SK-N-SH treated with all-trans-retinoic acid at 6 μM for 48 hours (cell line): ENCODE measurements at regions not wholly inside any gene's neighbourhood (a gene's known extent, or its start where the extent isn't known, plus 50 kb on each side); places are given as distances from the start of the nearest gene placed in this dataset.

Source experiments
- ATAC-seq: fragments of 200-7000 bp; cut with Tn5 transposase; 3 replicates; pipeline ENCODE4 v1.9.1; 2020; ENCODE audit warnings: mild to moderate bottlenecking, moderate library complexity
- ARNTL ChIP-seq: fragments of 450-650 bp; formaldehyde crosslinking; IDR thresholded peaks from 2 replicates; pipeline ENCODE4 v1.5.0; 2020; ENCODE audit warnings: low read depth, mild to moderate bottlenecking, moderate library complexity, borderline replicate concordance
- BACH2 ChIP-seq: fragments of 250-450 bp; sonication (Bioruptor Pico); IDR thresholded peaks from 2 replicates; pipeline ENCODE4 v1.9.0; 2021; ENCODE audit warnings: mild to moderate bottlenecking, borderline replicate concordance
- CREB5 ChIP-seq: fragments of 250-450 bp; sonication (Bioruptor Pico); IDR thresholded peaks from 2 replicates; pipeline ENCODE4 v1.5.1; 2020; ENCODE audit warnings: low read depth, mild to moderate bottlenecking, moderate library complexity
- CSDC2 ChIP-seq: fragments of 250-450 bp; sonication (Bioruptor Pico); IDR thresholded peaks from 2 replicates; pipeline ENCODE4 v1.5.0; 2020; ENCODE audit warnings: mild to moderate bottlenecking, moderate library complexity
- CSRNP3 ChIP-seq: fragments of 250-450 bp; sonication (Bioruptor Pico); IDR thresholded peaks from 2 replicates; pipeline ENCODE4 v1.5.1; 2021; ENCODE audit warnings: mild to moderate bottlenecking, moderate library complexity
- ESRRG ChIP-seq: fragments of 250-450 bp; sonication (Bioruptor Pico); IDR thresholded peaks from 2 replicates; pipeline ENCODE4 v1.6.1; 2021; ENCODE audit warnings: mild to moderate bottlenecking
- ISL1 ChIP-seq: fragments of 250-450 bp; sonication (Bioruptor Pico); IDR thresholded peaks from 2 replicates; pipeline ENCODE4 v2.1.2; 2022; ENCODE audit warnings: mild to moderate bottlenecking, moderate library complexity
- PATZ1 ChIP-seq: fragments of 250-450 bp; sonication (Bioruptor Pico); IDR thresholded peaks from 2 replicates; pipeline ENCODE4 v1.8.0; 2020; ENCODE audit warnings: mild to moderate bottlenecking, moderate library complexity, borderline replicate concordance
- PPARA ChIP-seq: fragments of 250-450 bp; sonication (Bioruptor Pico); IDR thresholded peaks from 2 replicates; pipeline ENCODE4 v1.5.0; 2020; ENCODE audit warnings: mild to moderate bottlenecking, borderline replicate concordance
- RARB ChIP-seq: fragments of 250-450 bp; sonication (Bioruptor Pico); IDR thresholded peaks from 2 replicates; pipeline ENCODE4 v1.8.0; 2021; ENCODE audit warnings: mild to moderate bottlenecking, moderate library complexity
- SNAI2 ChIP-seq: fragments of 250-450 bp; sonication (Bioruptor Pico); IDR thresholded peaks from 2 replicates; pipeline ENCODE4 v1.5.0; 2020; ENCODE audit warnings: mild to moderate bottlenecking, moderate library complexity
- TCF4 ChIP-seq: fragments of 250-450 bp; sonication (Bioruptor Pico); IDR thresholded peaks from 2 replicates; pipeline ENCODE4 v1.8.0; 2021; ENCODE audit warnings: mild to moderate bottlenecking, moderate library complexity, borderline replicate concordance
- TOX ChIP-seq: fragments of 250-450 bp; sonication (Bioruptor Pico); IDR thresholded peaks from 2 replicates; pipeline ENCODE4 v1.8.0; 2021; ENCODE audit warnings: mild to moderate bottlenecking, moderate library complexity, borderline replicate concordance
- TSHZ2 ChIP-seq: fragments of 250-450 bp; sonication (Bioruptor Pico); IDR thresholded peaks from 2 replicates; pipeline ENCODE4 v1.5.0; 2020; ENCODE audit warnings: mild to moderate bottlenecking, moderate library complexity
- ZFP3 ChIP-seq: fragments of 250-450 bp; sonication (Bioruptor Pico); IDR thresholded peaks from 2 replicates; pipeline ENCODE4 v1.5.0; 2020; ENCODE audit warnings: mild to moderate bottlenecking, moderate library complexity
- ZFP30 ChIP-seq: fragments of 450-650 bp; formaldehyde crosslinking; IDR thresholded peaks from 2 replicates; pipeline ENCODE4 v1.5.0; 2022; ENCODE audit warnings: mild to moderate bottlenecking, moderate library complexity
- ZNF70 ChIP-seq: fragments of 450-650 bp; formaldehyde crosslinking; IDR thresholded peaks from 2 replicates; pipeline ENCODE4 v1.5.0; 2020; ENCODE audit warnings: mild to moderate bottlenecking, moderate library complexity
- ZNF8 ChIP-seq: fragments of 450-650 bp; formaldehyde crosslinking; IDR thresholded peaks from 2 replicates; pipeline ENCODE4 v1.5.0; 2020; ENCODE audit warnings: mild to moderate bottlenecking, moderate library complexity

- no peak for ATAC-seq
- no peak for TF ChIP-seq TCF4 (CRISPR knock-in tag)
- no peak for TF ChIP-seq CSRNP3 (CRISPR knock-in tag)
- no peak for TF ChIP-seq ESRRG (CRISPR knock-in tag)
- no peak for TF ChIP-seq PPARA (CRISPR knock-in tag)
- no peak for TF ChIP-seq ZFP3 (CRISPR knock-in tag)
- TF ChIP-seq CREB5 (CRISPR knock-in tag): no peak
- TF ChIP-seq ZNF8 (CRISPR knock-in tag): no peak
- no peak for TF ChIP-seq TOX (CRISPR knock-in tag)
- no peak for TF ChIP-seq TSHZ2
- TF ChIP-seq ZFP30 (CRISPR knock-in tag): no peak
- TF ChIP-seq SNAI2 (CRISPR knock-in tag): no peak
These were observed 132.9 kb upstream of the ANKFN1 start for GRCh38 chr17:56020369-56020768.

GRCh38 chr17:56021681-56022190 is 131.5 kb upstream of the ANKFN1 start:
- ATAC-seq: no peak
- TF ChIP-seq ISL1 (no peak), ZNF8 (CRISPR knock-in tag) (no peak), RARB (CRISPR knock-in tag) (no peak), CSRNP3 (CRISPR knock-in tag) (no peak), PPARA (CRISPR knock-in tag) (no peak), ARNTL (no peak)

GRCh38 chr17:56023851-56024250 is 129.4 kb upstream of the ANKFN1 start:
- TF ChIP-seq BACH2 (CRISPR knock-in tag): no peak
- no peak for TF ChIP-seq TOX (CRISPR knock-in tag)
- TF ChIP-seq ZNF8 (CRISPR knock-in tag): no peak
- TF ChIP-seq ZFP3 (CRISPR knock-in tag): no peak
- TF ChIP-seq TSHZ2: no peak
- TF ChIP-seq CSRNP3 (CRISPR knock-in tag): no peak
- TF ChIP-seq ISL1: no peak
- TF ChIP-seq CREB5 (CRISPR knock-in tag): no peak
- TF ChIP-seq PATZ1 (CRISPR knock-in tag): no peak
- no peak for TF ChIP-seq ZFP30 (CRISPR knock-in tag)
- no peak for TF ChIP-seq ESRRG (CRISPR knock-in tag)
- no peak for TF ChIP-seq PPARA (CRISPR knock-in tag)
- no peak for TF ChIP-seq SNAI2 (CRISPR knock-in tag)
- TF ChIP-seq CSDC2 (CRISPR knock-in tag): no peak
- no peak for TF ChIP-seq TCF4 (CRISPR knock-in tag)
- no peak for TF ChIP-seq ZNF70 (CRISPR knock-in tag)
- TF ChIP-seq RARB (CRISPR knock-in tag): no peak
- no peak for ATAC-seq
